ENCODE measurements at regions not wholly inside any gene's neighbourhood (a gene's known extent, or its start where the extent isn't known, plus 50 kb on each side); places are given as distances from the start of the nearest gene placed in this dataset.

- no peak for TF ChIP-seq CTCF (IDR thresholded peaks at IDR 0.05)
- TF ChIP-seq POLR2A (IDR thresholded peaks at IDR 0.05) = no peak
Measured at GRCh38 chrX:96314985-96315384, 369.7 kb upstream of the DIAPH2 start.

All from testis (tissue), 2 donors.